ENCODE measurements at regions not wholly inside any gene's neighbourhood (a gene's known extent, or its start where the extent isn't known, plus 50 kb on each side); places are given as distances from the start of the nearest gene placed in this dataset.

DNA sequence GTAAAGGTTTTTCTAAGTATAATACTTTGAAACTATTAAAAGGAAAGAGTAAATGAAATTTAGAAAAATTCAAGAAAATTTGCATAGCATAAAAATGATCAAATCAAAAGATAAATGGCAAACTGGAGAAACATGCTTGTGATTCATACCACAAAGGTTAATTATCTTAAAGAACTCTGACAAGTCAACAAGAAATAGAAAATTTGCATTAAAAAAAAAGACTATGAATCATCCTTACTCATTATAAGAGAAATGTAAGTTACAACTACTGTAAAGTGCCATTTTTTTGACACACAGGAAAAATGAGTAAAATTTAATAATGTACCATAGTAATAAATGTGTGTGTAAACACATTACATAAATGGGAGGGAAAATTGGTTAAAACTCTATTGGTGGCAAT, 624.4 kb upstream of the C9orf72 start:
- no peak overlapping the region for H3K27ac ChIP-seq (ENCODE audit: low read depth, low read length, poor library complexity, severe bottlenecking)
- no peaks in the 10 kb centered on the region for H4K20me1 ChIP-seq (ENCODE audit: insufficient read depth, low read length)
- H3F3A ChIP-seq (ENCODE audit: insufficient read depth, low read length) = no peaks in the 10 kb centered on the region
- no peak for TF ChIP-seq EZH2 (IDR thresholded peaks at IDR 0.05; ENCODE audit: borderline replicate concordance, low read length)
- TF ChIP-seq, protein P1, sequence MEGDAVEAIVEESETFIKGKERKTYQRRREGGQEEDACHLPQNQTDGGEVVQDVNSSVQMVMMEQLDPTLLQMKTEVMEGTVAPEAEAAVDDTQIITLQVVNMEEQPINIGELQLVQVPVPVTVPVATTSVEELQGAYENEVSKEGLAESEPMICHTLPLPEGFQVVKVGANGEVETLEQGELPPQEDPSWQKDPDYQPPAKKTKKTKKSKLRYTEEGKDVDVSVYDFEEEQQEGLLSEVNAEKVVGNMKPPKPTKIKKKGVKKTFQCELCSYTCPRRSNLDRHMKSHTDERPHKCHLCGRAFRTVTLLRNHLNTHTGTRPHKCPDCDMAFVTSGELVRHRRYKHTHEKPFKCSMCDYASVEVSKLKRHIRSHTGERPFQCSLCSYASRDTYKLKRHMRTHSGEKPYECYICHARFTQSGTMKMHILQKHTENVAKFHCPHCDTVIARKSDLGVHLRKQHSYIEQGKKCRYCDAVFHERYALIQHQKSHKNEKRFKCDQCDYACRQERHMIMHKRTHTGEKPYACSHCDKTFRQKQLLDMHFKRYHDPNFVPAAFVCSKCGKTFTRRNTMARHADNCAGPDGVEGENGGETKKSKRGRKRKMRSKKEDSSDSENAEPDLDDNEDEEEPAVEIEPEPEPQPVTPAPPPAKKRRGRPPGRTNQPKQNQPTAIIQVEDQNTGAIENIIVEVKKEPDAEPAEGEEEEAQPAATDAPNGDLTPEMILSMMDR (IDR thresholded peaks at IDR 0.05; ENCODE audit: low read length) = no peak
- H2AFZ ChIP-seq (ENCODE audit: low read length) = no peak overlapping the region
- H3K4me2 ChIP-seq (ENCODE audit: low read length) = no peak overlapping the region
- no peaks in the 10 kb centered on the region for H3K36me3 ChIP-seq (ENCODE audit: insufficient read depth, low read length)
- H3K9ac ChIP-seq (ENCODE audit: low read length) = no peak overlapping the region
- H3K4me3 ChIP-seq (ENCODE audit: low read depth, low read length, poor library complexity, severe bottlenecking) = no peak overlapping the region
- H3K4me1 ChIP-seq (ENCODE audit: insufficient read depth, low read length, severe bottlenecking) = no peaks in the 10 kb centered on the region
- H3K79me2 ChIP-seq (ENCODE audit: insufficient read depth, low read length) = no peaks in the 10 kb centered on the region
- H3K27me3 ChIP-seq (ENCODE audit: insufficient read depth, low read length) = no peaks in the 10 kb centered on the region
- H3K9me3 ChIP-seq (ENCODE audit: low read length) = no peaks in the 10 kb centered on the region
- H3K9me2 ChIP-seq (ENCODE audit: low read depth, low read length) = no peaks in the 10 kb centered on the region

- H3F3A ChIP-seq (ENCODE audit: insufficient read depth, low read length) = no peaks in the 10 kb centered on the region
- H3K27me3 ChIP-seq (ENCODE audit: insufficient read depth, low read length) = no peaks in the 10 kb centered on the region
- H3K27ac ChIP-seq (ENCODE audit: low read depth, low read length, poor library complexity, severe bottlenecking) = no peak overlapping the region
- no peak for TF ChIP-seq EZH2 (IDR thresholded peaks at IDR 0.05; ENCODE audit: borderline replicate concordance, low read length)
- TF ChIP-seq, protein P1 (IDR thresholded peaks at IDR 0.05; ENCODE audit: low read length) = no peak
- no peaks in the 10 kb centered on the region for H3K9me2 ChIP-seq (ENCODE audit: low read depth, low read length)
- H3K9me3 ChIP-seq (ENCODE audit: low read length) = no peaks in the 10 kb centered on the region
- no peaks in the 10 kb centered on the region for H3K36me3 ChIP-seq (ENCODE audit: insufficient read depth, low read length)
- no peak overlapping the region for H3K4me2 ChIP-seq (ENCODE audit: low read length)
- H3K4me1 ChIP-seq (ENCODE audit: insufficient read depth, low read length, severe bottlenecking) = no peaks in the 10 kb centered on the region
- H3K9ac ChIP-seq (ENCODE audit: low read length) = no peak overlapping the region
- H4K20me1 ChIP-seq (ENCODE audit: insufficient read depth, low read length) = no peaks in the 10 kb centered on the region
- no peak overlapping the region for H2AFZ ChIP-seq (ENCODE audit: low read length)
- H3K4me3 ChIP-seq (ENCODE audit: low read depth, low read length, poor library complexity, severe bottlenecking) = no peak overlapping the region
- H3K79me2 ChIP-seq (ENCODE audit: insufficient read depth, low read length) = no peaks in the 10 kb centered on the region
Observed at GRCh38 chr9:28203036-28203435, 629.8 kb upstream of the C9orf72 start.

- no peak overlapping the region for H3K9ac ChIP-seq (ENCODE audit: low read length)
- no peak overlapping the region for H3K4me2 ChIP-seq (ENCODE audit: low read length)
- no peaks in the 10 kb centered on the region for H3K27me3 ChIP-seq (ENCODE audit: insufficient read depth, low read length)
- no peaks in the 10 kb centered on the region for H3K79me2 ChIP-seq (ENCODE audit: insufficient read depth, low read length)
- TF ChIP-seq EZH2 (IDR thresholded peaks at IDR 0.05; ENCODE audit: borderline replicate concordance, low read length) = no peak
- TF ChIP-seq, protein P1 (IDR thresholded peaks at IDR 0.05; ENCODE audit: low read length) = no peak
- no peak overlapping the region for H3K27ac ChIP-seq (ENCODE audit: low read depth, low read length, poor library complexity, severe bottlenecking)
- no peaks in the 10 kb centered on the region for H3K9me3 ChIP-seq (ENCODE audit: low read length)
- no peaks in the 10 kb centered on the region for H4K20me1 ChIP-seq (ENCODE audit: insufficient read depth, low read length)
- no peaks in the 10 kb centered on the region for H3F3A ChIP-seq (ENCODE audit: insufficient read depth, low read length)
- no peaks in the 10 kb centered on the region for H3K9me2 ChIP-seq (ENCODE audit: low read depth, low read length)
- H3K36me3 ChIP-seq (ENCODE audit: insufficient read depth, low read length) = no peaks in the 10 kb centered on the region
- no peak overlapping the region for H3K4me3 ChIP-seq (ENCODE audit: low read depth, low read length, poor library complexity, severe bottlenecking)
- no peak overlapping the region for H2AFZ ChIP-seq (ENCODE audit: low read length)
- H3K4me1 ChIP-seq (ENCODE audit: insufficient read depth, low read length, severe bottlenecking) = no peaks in the 10 kb centered on the region
Observed at GRCh38 chr9:28206280-28206679, 633.0 kb upstream of the C9orf72 start.
